Heart right ventricle (tissue), 16 donors: ENCODE measurements at regions not wholly inside any gene's neighbourhood (a gene's known extent, or its start where the extent isn't known, plus 50 kb on each side); places are given as distances from the start of the nearest gene placed in this dataset.
A peak's percentile ranks its signal among the peaks of the same experiment; 100 is the strongest.

Source experiments
- ATAC-seq, 8 donors: fragments of 200-7000 bp; cut with Tn5 transposase; one replicate each; pipeline ENCODE4 v1.9.1; 2020; ENCODE audit warnings: mild to moderate bottlenecking in 8 of 8, moderate library complexity in 8 of 8, moderate number of reproducible peaks in 1 of 8
- DNase-seq, 2 donors: peaks; one replicate each; pipeline ENCODE4 v3.0.0-alpha.2; 2020
- H3K27ac ChIP-seq, 10 donors: fragments of 200-600 bp; sonication (generic) in 2 of 10; one replicate each; pipeline versions ENCODE4 v1.5.0 to v1.8.0; 2020 to 2022; ENCODE audit warnings: mild to moderate bottlenecking in 3 of 10
- H3K27me3 ChIP-seq, 7 donors: fragments of 200-600 bp; one replicate each; pipeline ENCODE4 v1.8.0; 2021 to 2022; ENCODE audit warnings: mild to moderate bottlenecking in 2 of 7
- H3K36me3 ChIP-seq, 9 donors: fragments of 200-600 bp; sonication (generic) in 1 of 9; one replicate each; pipeline versions ENCODE4 v1.5.0 to v1.8.0; 2020 to 2022; ENCODE audit warnings: mild to moderate bottlenecking in 2 of 9
- H3K4me1 ChIP-seq, 9 donors: fragments of 200-600 bp; sonication (generic) in 1 of 9; one replicate each; pipeline versions ENCODE4 v1.5.0 to v1.8.0; 2020 to 2022; ENCODE audit warnings: mild to moderate bottlenecking in 4 of 9
- H3K4me3 ChIP-seq, 10 donors: fragments of 200-600 bp; sonication (generic) in 2 of 10; one replicate each; pipeline versions ENCODE4 v1.5.0 to v1.8.0; 2020 to 2022; ENCODE audit warnings: mild to moderate bottlenecking in 7 of 10, moderate library complexity in 2 of 10
- H3K9me3 ChIP-seq, 11 donors: fragments of 200-600 bp in 10 of 11; sonication (generic) in 2 of 11; one replicate each; pipeline versions ENCODE4 v1.5.0 to v1.8.0; 2013 to 2022; ENCODE audit warnings: mild to moderate bottlenecking in 2 of 11, control low read depth in 1 of 11, moderate library complexity in 1 of 11
- WGBS, 2 donors: extraction: QIAGEN DNeasy Blood & Tissue Kit; methylation state at CpG; one replicate each; pipeline ENCODE4 v1.1.7; 2013; ENCODE audit warnings: inconsistent platforms in 1 of 2; 5-methylcytosine and 5-hydroxymethylcytosine counted together
- intact Hi-C, 10 donors: fragments of 100-400 bp; cut with DNase I; formaldehyde crosslinking; loops; one replicate each; pipeline versions ENCODE4 v1.11.1 to v1.14.2; 2022
- TF ChIP-seq, protein P1 (sequence below), 9 donors: fragments of 200-600 bp; sonication (generic) in 2 of 9; IDR thresholded peaks; one replicate each; pipeline versions ENCODE4 v1.5.0 to v1.8.0; 2021 to 2022; ENCODE audit warnings: antibody characterized with exemption in 9 of 9, mild to moderate bottlenecking in 5 of 9, moderate library complexity in 1 of 9
- donor health status: Arrhythmogenic right ventricular cardiomyopathy.
- donor health status: ischemic (EF 13 %, LVEDD 7.1; RV severe dilation, severe dysfunction).
- donor health status: healthy with polysubstance abuse.
- donor health status: DM: no; HTN: yes; CAD: no.
- donor health status: DM: no; HTN: no; CAD: no.
- donor health status: ischemic (EF 25% LVEDD 6.9; RV normal size, moderate dysfunction).
- donor health status: ischemic (EF 25% LVEDD 5.7; RV mildly dilated, moderate dysfunction).
- donor health status: healthy.
- donor health status: DM: yes; HTN: yes; CAD: no.
- donor health status: Ischemic cardiomyopathy.
- donor health status: ischemic (EF 35%, LVEDD 5.7; RV mildly dilated, moderate dysfunction).
- donor health status: nonischemic (EF 11% LVEDD 7.7; RV severe dilation, severe dysfunction).
- donor health status: DM: yes; HTN: yes; CAD: no.
- donor health status: PGD.
- donor health status: ischemic (EF 29% LVEDD 5.4; RV normal size, mild dysfunction).
- donor health status: nonischemic (EF 23%, LVEDD 6.1; RV moderate dilation, normal function).

DNA sequence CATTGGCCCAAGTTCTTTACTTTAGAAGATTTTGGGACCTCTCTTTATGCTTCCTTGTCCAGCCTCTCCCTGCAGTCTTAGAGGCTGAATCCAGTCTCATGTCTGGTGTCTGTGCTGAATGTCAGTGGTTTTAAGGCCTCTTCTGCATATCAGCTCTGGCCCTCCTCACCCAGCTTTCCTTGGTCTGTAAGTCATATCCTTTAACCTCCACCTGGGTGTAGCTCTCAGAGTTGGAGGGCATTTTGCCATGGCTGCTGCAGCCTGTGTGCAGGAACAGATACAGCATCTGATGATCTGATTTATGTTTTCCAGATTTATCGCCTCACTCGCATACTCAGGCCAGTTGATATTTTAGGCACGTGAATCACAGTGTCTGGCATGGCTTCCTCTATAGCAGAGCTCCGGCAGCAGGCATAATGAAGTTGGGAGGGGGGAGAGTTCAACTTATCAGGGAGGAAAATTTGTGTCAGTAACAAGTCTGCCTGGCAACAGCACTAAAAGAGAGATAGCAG lies 335.0 kb downstream of the PCNX1 start:
- WGBS, 2 donors: 14 to 15% methylated on average over 4 of the region's 4 CpGs
- Histone ChIP-seq H3K4me1 (peaks cover 0 to 23% (median 8%) of the 10 kb centered on the region in 9 donors), H3K27me3 (no peaks in the 10 kb centered on the region), H3K9me3 (peaks cover 0 to 2% (median 0%) of the 10 kb centered on the region in 11 donors), H3K27ac (peak overlapping the region in 3 of 10 donors; percentile 11 to 60 (median 41)), H3K36me3 (no peaks in the 10 kb centered on the region), H3K4me3 (no peak overlapping the region)
- TF ChIP-seq, protein P1, sequence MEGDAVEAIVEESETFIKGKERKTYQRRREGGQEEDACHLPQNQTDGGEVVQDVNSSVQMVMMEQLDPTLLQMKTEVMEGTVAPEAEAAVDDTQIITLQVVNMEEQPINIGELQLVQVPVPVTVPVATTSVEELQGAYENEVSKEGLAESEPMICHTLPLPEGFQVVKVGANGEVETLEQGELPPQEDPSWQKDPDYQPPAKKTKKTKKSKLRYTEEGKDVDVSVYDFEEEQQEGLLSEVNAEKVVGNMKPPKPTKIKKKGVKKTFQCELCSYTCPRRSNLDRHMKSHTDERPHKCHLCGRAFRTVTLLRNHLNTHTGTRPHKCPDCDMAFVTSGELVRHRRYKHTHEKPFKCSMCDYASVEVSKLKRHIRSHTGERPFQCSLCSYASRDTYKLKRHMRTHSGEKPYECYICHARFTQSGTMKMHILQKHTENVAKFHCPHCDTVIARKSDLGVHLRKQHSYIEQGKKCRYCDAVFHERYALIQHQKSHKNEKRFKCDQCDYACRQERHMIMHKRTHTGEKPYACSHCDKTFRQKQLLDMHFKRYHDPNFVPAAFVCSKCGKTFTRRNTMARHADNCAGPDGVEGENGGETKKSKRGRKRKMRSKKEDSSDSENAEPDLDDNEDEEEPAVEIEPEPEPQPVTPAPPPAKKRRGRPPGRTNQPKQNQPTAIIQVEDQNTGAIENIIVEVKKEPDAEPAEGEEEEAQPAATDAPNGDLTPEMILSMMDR (IDR thresholded peaks at IDR 0.05): no peak
- ATAC-seq (peak in 7 of 8 donors; percentile 42 to 92 (median 80)), DNase-seq (peak in 1 of 2 donors; percentile 31)
- intact Hi-C loops: no loop called here

DNA sequence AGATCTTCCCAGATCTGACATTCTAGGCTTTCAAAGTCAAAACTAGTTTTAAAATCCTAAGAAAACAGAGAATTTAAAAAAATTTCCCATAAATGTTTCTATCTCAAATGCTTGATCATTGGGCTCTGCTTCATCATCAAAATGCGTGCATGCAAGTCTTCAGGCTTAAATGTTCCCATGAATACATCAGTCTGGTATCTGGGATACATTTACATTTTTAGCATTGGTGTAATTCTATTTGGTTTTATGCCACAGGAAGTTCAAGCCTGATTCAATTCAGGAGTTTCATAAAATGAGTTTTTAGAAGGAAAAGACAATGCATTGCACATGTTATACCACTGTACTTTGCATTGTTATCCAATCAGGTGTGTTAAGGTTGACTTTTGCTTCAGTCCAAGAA lies 336.4 kb downstream of the PCNX1 start:
- 77 to 79% methylated on average over 1 of the region's 1 CpG for WGBS, 2 donors
- peaks cover 0 to 7% (median 0%) of the 10 kb centered on the region in 11 donors for H3K9me3 ChIP-seq
- no peak overlapping the region for H3K27ac ChIP-seq
- no peaks in the 10 kb centered on the region for H3K27me3 ChIP-seq
- DNase-seq (no peak), ATAC-seq (no peak)
- H3K4me1 ChIP-seq: peaks cover 0 to 23% (median 8%) of the 10 kb centered on the region in 9 donors
- H3K4me3 ChIP-seq: no peak overlapping the region
- TF ChIP-seq, protein P1 (IDR thresholded peaks at IDR 0.05): no peak
- H3K36me3 ChIP-seq: no peaks in the 10 kb centered on the region
- intact Hi-C loops: no loop called here

DNA sequence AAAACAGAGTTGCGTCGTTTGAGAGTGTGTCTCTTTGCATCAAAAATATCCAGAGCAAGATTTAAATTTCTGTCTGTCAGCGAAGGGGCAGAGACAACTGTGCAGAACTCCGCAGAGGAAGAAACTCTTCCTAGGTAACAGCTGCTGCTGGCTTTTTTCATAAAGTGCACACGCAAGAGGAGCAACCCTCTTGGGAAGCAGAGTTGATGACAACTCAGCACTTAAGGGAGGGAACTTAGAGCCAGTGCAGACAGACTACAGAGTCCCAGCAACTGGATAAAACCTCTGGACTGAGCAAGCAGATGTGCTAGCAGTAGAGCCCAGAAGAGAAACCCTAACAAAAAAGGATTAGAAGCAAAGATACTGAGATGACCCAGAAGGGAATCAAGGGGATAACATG lies 337.1 kb downstream of the PCNX1 start:
- intact Hi-C loops: no loop called here
- Histone ChIP-seq H3K4me1 (peaks cover 0 to 23% (median 8%) of the 10 kb centered on the region in 9 donors), H3K27ac (no peak overlapping the region), H3K27me3 (no peaks in the 10 kb centered on the region), H3K9me3 (peaks cover 0 to 7% (median 0%) of the 10 kb centered on the region in 11 donors), H3K36me3 (no peaks in the 10 kb centered on the region), H3K4me3 (no peak overlapping the region)
- TF ChIP-seq, protein P1 (IDR thresholded peaks at IDR 0.05): no peak
- peak in 2 of 8 donors; percentile 45 to 54 for ATAC-seq
- no peak for DNase-seq
- WGBS, 2 donors: 35 to 37% methylated on average over 5 of the region's 5 CpGs

DNA sequence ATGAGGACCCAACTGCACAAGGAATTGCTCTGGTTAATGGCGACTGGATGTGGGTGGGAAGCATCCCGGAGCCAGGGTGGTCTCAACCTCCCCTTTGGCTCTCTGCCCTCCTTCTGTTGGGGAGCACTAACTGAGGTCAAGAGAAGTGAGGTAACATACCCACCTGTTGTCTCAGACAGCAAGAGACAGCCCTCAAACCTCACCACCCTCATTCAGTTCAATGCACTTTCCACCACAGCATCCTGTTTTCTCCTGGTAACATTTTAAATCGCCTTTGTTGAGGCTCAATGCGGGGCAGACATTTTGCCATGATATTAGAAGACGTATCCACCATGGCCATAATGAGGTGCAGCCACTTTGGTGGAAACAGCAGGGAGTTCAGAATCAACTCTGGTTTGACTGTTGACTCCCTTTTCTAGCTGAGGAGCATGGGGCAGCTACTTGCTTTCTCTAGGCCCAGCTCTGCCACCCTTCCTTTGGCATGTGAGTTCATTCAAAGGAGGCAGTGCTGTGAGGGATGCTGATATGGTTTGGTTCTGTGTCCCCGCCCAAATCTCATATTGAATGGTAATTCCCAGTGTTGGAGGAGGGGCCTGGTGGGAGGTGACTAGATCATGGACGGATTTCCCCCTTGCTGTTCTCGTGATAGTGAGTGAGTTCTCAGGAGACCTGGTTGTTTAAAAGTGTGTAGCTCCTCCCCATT lies 338.6 kb downstream of the PCNX1 start:
- intact Hi-C loops: no loop called here
- ATAC-seq: no peak
- no peak overlapping the region for H3K27ac ChIP-seq
- H3K27me3 ChIP-seq: no peaks in the 10 kb centered on the region
- no peak for DNase-seq
- H3K9me3 ChIP-seq: peaks cover 0 to 7% (median 0%) of the 10 kb centered on the region in 11 donors
- TF ChIP-seq, protein P1 (IDR thresholded peaks at IDR 0.05): no peak
- WGBS, 2 donors: 92 to 95% methylated on average over 8 of the region's 8 CpGs
- no peak overlapping the region for H3K4me3 ChIP-seq
- H3K4me1 ChIP-seq: peaks cover 0 to 23% (median 8%) of the 10 kb centered on the region in 9 donors
- H3K36me3 ChIP-seq: no peaks in the 10 kb centered on the region
